ENCODE measurements at regions not wholly inside any gene's neighbourhood (a gene's known extent, or its start where the extent isn't known, plus 50 kb on each side); places are given as distances from the start of the nearest gene placed in this dataset.

DNA sequence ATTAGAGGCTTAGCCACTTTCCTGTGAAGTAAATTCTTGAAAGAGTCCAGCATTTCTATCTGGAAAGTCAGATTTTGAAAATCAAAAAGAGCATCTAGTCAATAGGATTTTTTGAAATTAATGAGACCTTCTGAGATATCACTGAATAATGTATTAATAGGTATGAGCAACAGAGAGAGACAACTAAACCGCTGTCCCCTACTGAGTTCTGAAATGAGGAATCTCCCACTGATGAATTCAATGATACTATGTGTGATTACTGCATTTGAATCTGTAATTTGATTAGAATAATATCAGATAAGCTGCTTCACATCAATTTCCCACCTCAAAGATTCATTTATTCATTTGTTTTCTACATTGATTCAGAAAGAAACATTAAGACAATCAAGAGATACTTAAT lies 252.8 kb downstream of the TMX3 start:
- TF ChIP-seq EZH2 (IDR thresholded peaks at IDR 0.05; ENCODE audit: insufficient read depth, poor library complexity, severe bottlenecking) (no peak), EZH2phosphoT487 (IDR thresholded peaks at IDR 0.05; ENCODE audit: insufficient read depth, low read depth) (no peak)

All from GM23248 (cell line).